NB4 (cell line): ENCODE measurements at regions not wholly inside any gene's neighbourhood (a gene's known extent, or its start where the extent isn't known, plus 50 kb on each side); places are given as distances from the start of the nearest gene placed in this dataset.
"Not testable (repeated sequence)": the region's sequence is repeated elsewhere in the genome, so short reads cannot be mapped to it uniquely, and the experiment has no call there.

Experiments used
- DNase-seq: peaks from one replicate; pipeline ENCODE4 v3.0.0; 2010; ENCODE audit warnings: low read depth
- H3K4me3 ChIP-seq: one replicate; pipeline ENCODE4 v1.5.1; 2011; ENCODE audit warnings: mild to moderate bottlenecking, low read depth, low read length, moderate library complexity
- MYC ChIP-seq: IDR thresholded peaks from 2 replicates; pipeline ENCODE4 v1.6.1; 2011; ENCODE audit warnings: low read depth, low read length
- POLR2A ChIP-seq: IDR thresholded peaks from 2 replicates; pipeline ENCODE4 v1.6.1; 2011; ENCODE audit warnings: mild to moderate bottlenecking; ENCODE audit not compliant: insufficient read length; ENCODE audit errors: extremely low read depth
- TF ChIP-seq, protein P1 (sequence below): IDR thresholded peaks from 2 replicates; pipeline ENCODE4 v1.6.1; 2011; ENCODE audit warnings: low read depth, low read length
- TF ChIP-seq, protein P2 (sequence below): IDR thresholded peaks from one replicate; pipeline ENCODE4 v1.5.1; 2012; ENCODE audit warnings: low read depth, low read length

DNA sequence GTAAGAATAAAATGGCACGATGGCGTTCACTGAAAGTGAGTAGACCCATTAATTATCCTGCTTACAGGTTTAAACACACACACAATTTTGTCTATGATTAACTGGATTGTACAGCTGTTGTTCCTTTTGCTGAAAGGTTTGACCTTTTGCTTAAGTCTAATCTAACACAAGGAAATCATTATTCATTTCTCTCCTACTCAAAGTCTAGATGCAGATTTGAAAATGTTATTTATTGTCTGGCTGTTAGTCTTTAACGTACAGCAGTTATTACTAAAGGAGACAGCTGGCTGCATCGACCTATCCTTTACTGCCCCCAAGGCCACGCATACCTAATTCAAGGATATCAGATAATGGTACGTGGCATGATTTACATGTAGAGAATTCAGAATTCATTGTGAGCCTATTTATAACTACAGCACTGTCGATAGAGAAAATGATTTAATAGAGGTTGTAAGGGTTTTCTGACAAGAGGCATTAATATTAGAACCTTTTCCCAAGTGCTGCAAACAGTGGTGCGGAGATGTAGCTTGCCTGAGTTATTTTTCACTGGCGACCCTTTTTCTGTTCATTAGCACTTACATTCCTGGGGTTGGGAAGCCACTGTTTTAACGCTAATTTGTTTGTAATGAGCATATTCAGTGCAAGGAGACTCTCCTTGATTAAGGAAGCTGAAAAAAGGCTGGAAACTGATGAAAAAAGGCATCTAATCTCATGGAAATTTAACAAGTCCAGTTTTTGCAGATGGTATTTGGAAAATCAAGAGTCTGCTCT lies 368.4 kb upstream of the GRAMD2B start:
- TF ChIP-seq MYC = no peak
- TF ChIP-seq POLR2A = no peak
- TF ChIP-seq, protein P1, sequence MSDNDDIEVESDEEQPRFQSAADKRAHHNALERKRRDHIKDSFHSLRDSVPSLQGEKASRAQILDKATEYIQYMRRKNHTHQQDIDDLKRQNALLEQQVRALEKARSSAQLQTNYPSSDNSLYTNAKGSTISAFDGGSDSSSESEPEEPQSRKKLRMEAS = no peak
- TF ChIP-seq, protein P2, sequence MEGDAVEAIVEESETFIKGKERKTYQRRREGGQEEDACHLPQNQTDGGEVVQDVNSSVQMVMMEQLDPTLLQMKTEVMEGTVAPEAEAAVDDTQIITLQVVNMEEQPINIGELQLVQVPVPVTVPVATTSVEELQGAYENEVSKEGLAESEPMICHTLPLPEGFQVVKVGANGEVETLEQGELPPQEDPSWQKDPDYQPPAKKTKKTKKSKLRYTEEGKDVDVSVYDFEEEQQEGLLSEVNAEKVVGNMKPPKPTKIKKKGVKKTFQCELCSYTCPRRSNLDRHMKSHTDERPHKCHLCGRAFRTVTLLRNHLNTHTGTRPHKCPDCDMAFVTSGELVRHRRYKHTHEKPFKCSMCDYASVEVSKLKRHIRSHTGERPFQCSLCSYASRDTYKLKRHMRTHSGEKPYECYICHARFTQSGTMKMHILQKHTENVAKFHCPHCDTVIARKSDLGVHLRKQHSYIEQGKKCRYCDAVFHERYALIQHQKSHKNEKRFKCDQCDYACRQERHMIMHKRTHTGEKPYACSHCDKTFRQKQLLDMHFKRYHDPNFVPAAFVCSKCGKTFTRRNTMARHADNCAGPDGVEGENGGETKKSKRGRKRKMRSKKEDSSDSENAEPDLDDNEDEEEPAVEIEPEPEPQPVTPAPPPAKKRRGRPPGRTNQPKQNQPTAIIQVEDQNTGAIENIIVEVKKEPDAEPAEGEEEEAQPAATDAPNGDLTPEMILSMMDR = no peak
- no peak overlapping the region for H3K4me3 ChIP-seq
- DNase-seq = no peak

DNA sequence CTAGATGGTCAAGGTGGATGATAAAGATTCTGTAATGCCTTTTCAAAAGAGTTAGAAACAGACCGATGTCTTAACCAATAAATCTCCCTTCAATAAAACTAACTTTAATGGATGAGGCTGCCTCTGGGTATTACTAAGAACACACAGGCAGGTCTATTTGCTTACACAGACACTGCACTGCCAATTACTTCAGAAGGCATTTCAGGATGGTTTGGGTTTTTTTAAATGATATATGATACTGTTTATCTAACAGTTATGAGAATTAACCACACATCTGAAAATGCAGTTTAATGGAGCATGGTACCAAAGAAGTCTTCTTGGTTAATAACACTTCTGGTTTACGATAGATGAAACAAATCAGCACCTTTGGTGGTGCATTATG lies 367.9 kb upstream of the GRAMD2B start:
- no peak for DNase-seq
- H3K4me3 ChIP-seq = no peak overlapping the region
- TF ChIP-seq, protein P1 = no peak
- TF ChIP-seq, protein P2 = no peak
- no peak for TF ChIP-seq POLR2A
- no peak for TF ChIP-seq MYC

DNA sequence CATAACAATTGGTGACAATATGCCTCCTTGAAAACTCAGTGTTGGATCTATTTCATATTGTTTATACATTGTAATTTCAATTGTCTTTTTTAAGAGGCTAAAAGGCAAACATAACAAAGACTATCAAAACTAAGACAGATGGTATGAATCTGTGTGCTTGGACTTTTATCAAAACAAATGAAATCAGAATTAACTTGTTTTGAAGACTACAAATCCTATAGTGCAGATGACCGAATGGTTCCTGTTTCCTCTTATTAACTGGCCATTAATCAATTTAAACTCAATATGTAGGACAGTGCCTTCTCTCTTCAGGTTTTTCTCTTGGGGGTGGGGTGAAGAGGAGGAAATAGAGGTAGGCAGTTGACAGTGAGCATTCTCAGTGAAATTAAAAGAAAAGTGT lies 366.9 kb upstream of the GRAMD2B start:
- TF ChIP-seq, protein P2 = no peak
- H3K4me3 ChIP-seq = no peak overlapping the region
- no peak for DNase-seq

DNA sequence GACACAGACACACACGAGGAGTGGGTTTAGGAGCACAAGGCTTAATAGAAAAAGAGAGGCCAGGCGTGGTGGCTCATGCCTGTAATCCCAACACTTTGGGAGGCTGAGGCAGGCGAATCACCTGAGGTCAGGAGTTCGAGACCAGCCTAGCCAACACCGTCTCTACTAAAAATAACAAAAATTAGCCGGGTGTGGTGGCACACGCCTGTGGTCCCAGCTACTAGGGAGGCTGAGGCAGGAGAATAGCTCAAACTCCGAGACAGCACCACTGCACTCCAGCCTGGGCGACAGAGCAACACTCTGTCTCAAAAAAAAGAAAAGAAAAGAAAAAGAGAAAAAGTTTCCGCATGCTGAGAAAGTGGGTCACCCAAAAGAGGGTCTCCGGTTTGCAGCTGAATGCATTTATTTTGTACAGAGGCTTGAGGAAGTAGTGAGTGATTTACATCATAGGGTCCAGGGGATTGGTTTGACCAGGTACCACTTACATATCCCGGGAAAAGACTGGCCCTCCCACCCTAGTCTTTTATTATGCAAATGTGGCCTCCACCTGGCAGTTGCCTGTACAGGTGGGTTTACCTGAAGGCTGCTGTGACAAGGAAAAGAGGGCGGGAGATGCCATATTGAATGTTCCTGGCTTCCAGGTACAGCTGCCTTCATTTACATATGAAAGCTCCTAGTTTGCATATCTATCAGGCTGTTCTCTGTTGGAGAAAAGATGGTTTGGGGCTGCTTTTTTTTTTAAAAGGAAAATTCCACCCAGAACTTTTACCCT lies 366.2 kb upstream of the GRAMD2B start:
- no peak overlapping the region for H3K4me3 ChIP-seq
- no peak for DNase-seq
- no peak for TF ChIP-seq POLR2A
- TF ChIP-seq, protein P1 = no peak
- TF ChIP-seq, protein P2 = no peak
- no peak for TF ChIP-seq MYC

DNA sequence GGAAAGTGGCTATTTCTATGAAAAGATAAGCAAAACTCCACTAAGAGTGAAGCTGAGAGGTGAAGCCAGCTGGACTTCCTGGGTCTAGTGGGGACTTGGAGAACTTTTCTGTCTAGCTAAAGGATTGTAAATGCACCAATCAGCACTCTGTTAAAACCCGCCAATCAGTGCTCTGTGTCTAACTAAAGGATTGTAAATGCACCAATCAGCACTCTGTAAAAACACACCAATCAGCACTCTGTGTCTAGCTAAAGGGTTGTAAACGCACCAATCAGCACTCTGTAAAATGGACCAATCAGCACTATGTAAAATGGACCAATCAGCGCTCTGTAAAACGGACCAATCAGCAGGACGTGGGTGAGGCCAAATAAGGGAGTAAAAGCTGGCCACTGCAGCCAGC lies 364.8 kb upstream of the GRAMD2B start:
- H3K4me3 ChIP-seq, DNase-seq: not testable (repeated sequence)

DNA sequence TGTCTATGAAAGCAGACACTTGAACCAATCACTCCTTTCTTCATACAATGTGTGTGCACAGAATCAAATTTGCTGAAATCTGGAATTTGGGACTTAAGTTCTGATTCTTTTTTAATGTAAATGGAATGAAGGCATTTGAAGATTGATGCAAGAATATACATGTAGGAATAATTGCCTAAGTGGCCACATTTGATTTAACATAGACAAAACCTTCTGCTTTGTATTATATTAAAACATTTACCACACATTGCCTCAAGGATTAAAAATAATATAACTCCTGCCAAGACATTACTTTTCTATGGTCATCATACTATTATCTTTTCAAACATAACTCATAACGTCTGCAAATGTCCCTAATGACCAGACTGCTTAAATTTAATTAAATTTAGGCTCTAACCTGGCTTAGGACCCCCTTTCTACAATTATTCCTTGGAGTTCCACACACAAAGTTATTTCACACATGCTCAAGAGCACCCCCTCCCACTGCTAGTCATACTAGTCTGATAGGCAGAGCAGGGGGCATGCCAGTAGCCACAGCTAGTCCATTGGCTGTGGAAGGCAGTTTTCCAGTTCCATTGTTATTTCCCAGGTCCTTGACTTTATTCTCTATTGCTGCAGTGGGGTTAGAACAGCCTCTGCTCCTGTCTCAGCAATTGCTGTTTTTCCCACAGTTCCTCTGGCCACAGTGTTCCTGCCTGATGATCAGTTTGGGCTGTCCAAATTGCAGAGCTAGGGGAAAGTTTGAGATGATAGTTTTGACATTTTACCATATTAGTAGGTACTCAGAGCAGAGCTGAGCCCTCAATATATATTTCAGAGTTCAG lies 360.6 kb upstream of the GRAMD2B start:
- TF ChIP-seq, protein P1 = no peak
- TF ChIP-seq, protein P2 = no peak
- no peak for TF ChIP-seq MYC
- DNase-seq = no peak
- H3K4me3 ChIP-seq = no peak overlapping the region
